ENCODE measurements at regions not wholly inside any gene's neighbourhood (a gene's known extent, or its start where the extent isn't known, plus 50 kb on each side); places are given as distances from the start of the nearest gene placed in this dataset.

DNA sequence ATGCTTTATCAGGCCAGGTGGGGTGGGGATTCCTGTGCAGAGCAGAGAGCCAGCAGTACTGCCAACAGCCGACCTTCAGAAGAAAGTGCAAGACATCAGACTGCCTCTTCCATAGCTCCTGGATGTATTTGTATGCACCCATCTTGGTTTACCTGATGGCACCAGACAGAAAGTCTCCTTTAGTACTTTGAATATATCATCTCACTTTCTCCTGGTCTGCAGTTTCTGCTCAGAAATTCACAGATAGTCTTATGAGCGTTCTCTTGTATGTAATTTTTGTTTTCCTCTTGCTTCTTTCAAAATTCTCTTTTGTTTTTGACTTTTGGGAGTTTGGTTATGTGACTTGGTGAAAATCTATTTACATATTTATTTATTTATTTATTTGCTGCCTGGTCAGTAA, 446.4 kb upstream of the CADM1 start:
- Histone ChIP-seq H3K36me3 (ENCODE audit: control insufficient read depth in 4 of 4, insufficient read depth in 3 of 4, low read depth in 1 of 4, low read length in 3 of 4) (no peaks in the 10 kb centered on the region), H3K4me3 (ENCODE audit: low read depth in 1 of 3, low read length in 3 of 3) (no peak overlapping the region), H3K9me3 (ENCODE audit: control insufficient read depth in 4 of 4, low read length in 3 of 4) (peaks cover 7 to 17% (median 8%) of the 10 kb centered on the region in 4 donors), H3K9ac (ENCODE audit: low read depth in 1 of 2, low read length in 2 of 2) (no peak overlapping the region), H3K27me3 (ENCODE audit: control insufficient read depth in 4 of 4, insufficient read depth in 4 of 4, low read length in 3 of 4) (no peaks in the 10 kb centered on the region), H3K27ac (ENCODE audit: low read depth in 1 of 2, low read length in 2 of 2) (no peak overlapping the region), H3K4me1 (ENCODE audit: control insufficient read depth in 4 of 4, insufficient read depth in 4 of 4, low read length in 3 of 4) (no peaks in the 10 kb centered on the region)
- 84% methylated on average over 2 of the region's 2 CpGs for WGBS
- no peak for DNase-seq (ENCODE audit: low spot score)
- TF ChIP-seq, protein P1, sequence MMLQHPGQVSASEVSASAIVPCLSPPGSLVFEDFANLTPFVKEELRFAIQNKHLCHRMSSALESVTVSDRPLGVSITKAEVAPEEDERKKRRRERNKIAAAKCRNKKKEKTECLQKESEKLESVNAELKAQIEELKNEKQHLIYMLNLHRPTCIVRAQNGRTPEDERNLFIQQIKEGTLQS (IDR thresholded peaks at IDR 0.05), result no peak
- TF ChIP-seq, protein P2, sequence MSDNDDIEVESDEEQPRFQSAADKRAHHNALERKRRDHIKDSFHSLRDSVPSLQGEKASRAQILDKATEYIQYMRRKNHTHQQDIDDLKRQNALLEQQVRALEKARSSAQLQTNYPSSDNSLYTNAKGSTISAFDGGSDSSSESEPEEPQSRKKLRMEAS (IDR thresholded peaks at IDR 0.05), result no peak
- TF ChIP-seq NR2F2 (IDR thresholded peaks at IDR 0.05) (no peak), FOXA1 (IDR thresholded peaks at IDR 0.05) (no peak), EGR1 (IDR thresholded peaks at IDR 0.05; ENCODE audit: low read depth in 2 of 2) (no peak), YY1 (IDR thresholded peaks at IDR 0.05) (no peak), HNF4A (conservative IDR thresholded peaks at IDR 0.05) (no peak), HNF4G (IDR thresholded peaks at IDR 0.05) (no peak)
- TF ChIP-seq, protein P3, sequence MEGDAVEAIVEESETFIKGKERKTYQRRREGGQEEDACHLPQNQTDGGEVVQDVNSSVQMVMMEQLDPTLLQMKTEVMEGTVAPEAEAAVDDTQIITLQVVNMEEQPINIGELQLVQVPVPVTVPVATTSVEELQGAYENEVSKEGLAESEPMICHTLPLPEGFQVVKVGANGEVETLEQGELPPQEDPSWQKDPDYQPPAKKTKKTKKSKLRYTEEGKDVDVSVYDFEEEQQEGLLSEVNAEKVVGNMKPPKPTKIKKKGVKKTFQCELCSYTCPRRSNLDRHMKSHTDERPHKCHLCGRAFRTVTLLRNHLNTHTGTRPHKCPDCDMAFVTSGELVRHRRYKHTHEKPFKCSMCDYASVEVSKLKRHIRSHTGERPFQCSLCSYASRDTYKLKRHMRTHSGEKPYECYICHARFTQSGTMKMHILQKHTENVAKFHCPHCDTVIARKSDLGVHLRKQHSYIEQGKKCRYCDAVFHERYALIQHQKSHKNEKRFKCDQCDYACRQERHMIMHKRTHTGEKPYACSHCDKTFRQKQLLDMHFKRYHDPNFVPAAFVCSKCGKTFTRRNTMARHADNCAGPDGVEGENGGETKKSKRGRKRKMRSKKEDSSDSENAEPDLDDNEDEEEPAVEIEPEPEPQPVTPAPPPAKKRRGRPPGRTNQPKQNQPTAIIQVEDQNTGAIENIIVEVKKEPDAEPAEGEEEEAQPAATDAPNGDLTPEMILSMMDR (IDR thresholded peaks at IDR 0.05; ENCODE audit: low read depth, low read length, missing input control), result no peak

DNA sequence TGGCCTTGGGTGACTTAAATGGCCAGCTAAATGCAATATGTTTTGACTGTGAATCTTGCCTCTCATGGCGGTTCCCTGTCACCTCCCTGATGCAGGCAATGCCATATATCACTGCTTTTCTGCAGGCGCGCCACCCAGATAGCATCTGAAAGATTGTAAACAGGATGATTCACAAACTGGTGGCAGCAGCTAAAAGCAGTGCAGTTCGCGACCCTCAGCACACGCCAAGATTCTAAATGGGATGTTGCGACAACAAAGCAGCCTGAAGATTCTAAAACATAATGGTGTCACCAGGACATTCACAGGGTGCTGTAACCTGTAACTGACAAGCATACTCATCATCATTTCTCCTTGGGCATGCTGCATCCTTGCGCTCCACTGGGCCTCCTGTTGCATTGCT, 440.4 kb upstream of the CADM1 start:
- Histone ChIP-seq H3K4me1 (ENCODE audit: control insufficient read depth in 4 of 4, insufficient read depth in 4 of 4, low read length in 3 of 4) (no peaks in the 10 kb centered on the region), H3K36me3 (ENCODE audit: control insufficient read depth in 4 of 4, insufficient read depth in 3 of 4, low read depth in 1 of 4, low read length in 3 of 4) (no peaks in the 10 kb centered on the region), H3K9ac (ENCODE audit: low read depth in 1 of 2, low read length in 2 of 2) (no peak overlapping the region), H3K4me3 (ENCODE audit: low read depth in 1 of 3, low read length in 3 of 3) (no peak overlapping the region), H3K27me3 (ENCODE audit: control insufficient read depth in 4 of 4, insufficient read depth in 4 of 4, low read length in 3 of 4) (no peaks in the 10 kb centered on the region), H3K27ac (ENCODE audit: low read depth in 1 of 2, low read length in 2 of 2) (no peak overlapping the region), H3K9me3 (ENCODE audit: control insufficient read depth in 4 of 4, low read length in 3 of 4) (peaks cover 0 to 3% (median 0%) of the 10 kb centered on the region in 4 donors)
- no peak for TF ChIP-seq FOXA1 (IDR thresholded peaks at IDR 0.05)
- no peak for TF ChIP-seq FOXA2 (IDR thresholded peaks at IDR 0.05)
- TF ChIP-seq, protein P4, sequence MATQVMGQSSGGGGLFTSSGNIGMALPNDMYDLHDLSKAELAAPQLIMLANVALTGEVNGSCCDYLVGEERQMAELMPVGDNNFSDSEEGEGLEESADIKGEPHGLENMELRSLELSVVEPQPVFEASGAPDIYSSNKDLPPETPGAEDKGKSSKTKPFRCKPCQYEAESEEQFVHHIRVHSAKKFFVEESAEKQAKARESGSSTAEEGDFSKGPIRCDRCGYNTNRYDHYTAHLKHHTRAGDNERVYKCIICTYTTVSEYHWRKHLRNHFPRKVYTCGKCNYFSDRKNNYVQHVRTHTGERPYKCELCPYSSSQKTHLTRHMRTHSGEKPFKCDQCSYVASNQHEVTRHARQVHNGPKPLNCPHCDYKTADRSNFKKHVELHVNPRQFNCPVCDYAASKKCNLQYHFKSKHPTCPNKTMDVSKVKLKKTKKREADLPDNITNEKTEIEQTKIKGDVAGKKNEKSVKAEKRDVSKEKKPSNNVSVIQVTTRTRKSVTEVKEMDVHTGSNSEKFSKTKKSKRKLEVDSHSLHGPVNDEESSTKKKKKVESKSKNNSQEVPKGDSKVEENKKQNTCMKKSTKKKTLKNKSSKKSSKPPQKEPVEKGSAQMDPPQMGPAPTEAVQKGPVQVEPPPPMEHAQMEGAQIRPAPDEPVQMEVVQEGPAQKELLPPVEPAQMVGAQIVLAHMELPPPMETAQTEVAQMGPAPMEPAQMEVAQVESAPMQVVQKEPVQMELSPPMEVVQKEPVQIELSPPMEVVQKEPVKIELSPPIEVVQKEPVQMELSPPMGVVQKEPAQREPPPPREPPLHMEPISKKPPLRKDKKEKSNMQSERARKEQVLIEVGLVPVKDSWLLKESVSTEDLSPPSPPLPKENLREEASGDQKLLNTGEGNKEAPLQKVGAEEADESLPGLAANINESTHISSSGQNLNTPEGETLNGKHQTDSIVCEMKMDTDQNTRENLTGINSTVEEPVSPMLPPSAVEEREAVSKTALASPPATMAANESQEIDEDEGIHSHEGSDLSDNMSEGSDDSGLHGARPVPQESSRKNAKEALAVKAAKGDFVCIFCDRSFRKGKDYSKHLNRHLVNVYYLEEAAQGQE (IDR thresholded peaks at IDR 0.05), result no peak
- no peak for TF ChIP-seq NR2F2 (IDR thresholded peaks at IDR 0.05)
- no peak for TF ChIP-seq EGR1 (IDR thresholded peaks at IDR 0.05; ENCODE audit: low read depth in 2 of 2)
- DNase-seq (ENCODE audit: low spot score), result no peak
- 78% methylated on average over 8 of the region's 8 CpGs for whole genome bisulfite sequencing

DNA sequence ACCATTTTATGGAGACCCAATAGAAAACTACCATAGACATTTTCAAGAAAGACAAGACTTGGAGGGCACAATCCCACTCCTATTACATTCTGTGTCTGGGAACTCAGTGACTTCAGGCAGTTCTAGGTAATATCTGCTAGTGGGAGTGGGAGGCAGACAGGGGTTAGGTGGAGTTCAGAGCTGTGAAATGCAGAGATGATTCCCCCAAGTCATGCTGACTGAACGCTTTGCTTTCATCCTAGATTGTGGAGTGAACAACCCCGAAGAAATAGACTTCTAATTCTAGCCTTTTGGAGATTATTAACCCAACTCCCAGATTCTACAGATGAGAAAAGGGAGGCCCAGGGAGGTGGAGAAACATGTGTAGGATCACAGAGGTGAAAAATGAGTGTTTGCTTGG, 437.8 kb upstream of the CADM1 start:
- 82% methylated on average over 2 of the region's 2 CpGs for WGBS
- Histone ChIP-seq H3K27ac (ENCODE audit: low read depth in 1 of 2, low read length in 2 of 2) (no peak overlapping the region), H3K9me3 (ENCODE audit: control insufficient read depth in 4 of 4, low read length in 3 of 4) (no peaks in the 10 kb centered on the region), H3K36me3 (ENCODE audit: control insufficient read depth in 4 of 4, insufficient read depth in 3 of 4, low read depth in 1 of 4, low read length in 3 of 4) (no peaks in the 10 kb centered on the region), H3K4me3 (ENCODE audit: low read depth in 1 of 3, low read length in 3 of 3) (no peak overlapping the region), H3K4me1 (ENCODE audit: control insufficient read depth in 4 of 4, insufficient read depth in 4 of 4, low read length in 3 of 4) (no peaks in the 10 kb centered on the region), H3K9ac (ENCODE audit: low read depth in 1 of 2, low read length in 2 of 2) (no peak overlapping the region), H3K27me3 (ENCODE audit: control insufficient read depth in 4 of 4, insufficient read depth in 4 of 4, low read length in 3 of 4) (peaks cover 0 to 4% (median 1%) of the 10 kb centered on the region in 4 donors)
- DNase-seq (ENCODE audit: low spot score), result no peak
- TF ChIP-seq YY1 (IDR thresholded peaks at IDR 0.05), result no peak
- no peak for TF ChIP-seq GABPA (IDR thresholded peaks at IDR 0.05 in 1 of 2, conservative IDR thresholded peaks at IDR 0.05 in 1 of 2)
- TF ChIP-seq SP1 (IDR thresholded peaks at IDR 0.05), result no peak
- no peak for TF ChIP-seq RXRA (IDR thresholded peaks at IDR 0.05)
- no peak for TF ChIP-seq NR2F2 (IDR thresholded peaks at IDR 0.05)
- TF ChIP-seq EGR1 (IDR thresholded peaks at IDR 0.05; ENCODE audit: low read depth in 2 of 2), result no peak
- no peak for TF ChIP-seq TAF1 (conservative IDR thresholded peaks at IDR 0.05)
- TF ChIP-seq RAD21 (IDR thresholded peaks at IDR 0.05), result no peak
- TF ChIP-seq, protein P2 (IDR thresholded peaks at IDR 0.05), result no peak
- no peak for TF ChIP-seq HNF4A (conservative IDR thresholded peaks at IDR 0.05)
- TF ChIP-seq, protein P1 (IDR thresholded peaks at IDR 0.05), result no peak
- no peak for TF ChIP-seq HNF4G (IDR thresholded peaks at IDR 0.05)
- TF ChIP-seq, protein P3 (IDR thresholded peaks at IDR 0.05; ENCODE audit: low read depth, low read length, missing input control), result no peak
